Endodermal cell (in vitro differentiated cells): ENCODE measurements at regions not wholly inside any gene's neighbourhood (a gene's known extent, or its start where the extent isn't known, plus 50 kb on each side); places are given as distances from the start of the nearest gene placed in this dataset.

Source experiments
- DNase-seq: peaks from one replicate; pipeline ENCODE4 v3.0.0-alpha.2; 2017
- H3K27ac ChIP-seq: 2 replicates; pipeline ENCODE4 v1.5.1; 2013; ENCODE audit warnings: mild to moderate bottlenecking, low read depth, low read length, moderate library complexity
- H3K27me3 ChIP-seq: 2 replicates; pipeline ENCODE4 v1.6.1; 2013; ENCODE audit warnings: mild to moderate bottlenecking, low read length, moderate library complexity; ENCODE audit not compliant: insufficient read depth, control insufficient read depth, poor library complexity, severe bottlenecking
- H3K36me3 ChIP-seq: 2 replicates; pipeline ENCODE4 v1.7.0; 2013; ENCODE audit warnings: mild to moderate bottlenecking, low read length, moderate library complexity; ENCODE audit not compliant: control insufficient read depth, insufficient read depth
- H3K4me1 ChIP-seq: one replicate; pipeline ENCODE4 v1.7.0; 2013; ENCODE audit warnings: low read length; ENCODE audit not compliant: control insufficient read depth, insufficient read depth
- H3K4me3 ChIP-seq: 2 replicates; pipeline ENCODE4 v1.5.1; 2013; ENCODE audit warnings: mild to moderate bottlenecking, low read length, moderate library complexity
- H3K9ac ChIP-seq: 2 replicates; pipeline ENCODE4 v1.6.1; 2013; ENCODE audit warnings: mild to moderate bottlenecking, low read length, moderate library complexity; ENCODE audit not compliant: poor library complexity, severe bottlenecking; ENCODE audit errors: extremely low read depth
- H3K9me3 ChIP-seq: 2 replicates; pipeline ENCODE4 v1.6.1; 2013; ENCODE audit warnings: mild to moderate bottlenecking, low read length, moderate library complexity; ENCODE audit not compliant: control insufficient read depth
- H3K27ac Mint-ChIP-seq: 2 replicates; pipeline ENCODE4 v1.8.0; 2020; ENCODE audit warnings: mixed read lengths
- H3K27me3 Mint-ChIP-seq: 2 replicates; pipeline ENCODE4 v1.8.0; 2021; ENCODE audit warnings: mild to moderate bottlenecking, mixed read lengths; ENCODE audit not compliant: insufficient read depth
- H3K36me3 Mint-ChIP-seq: 2 replicates; pipeline ENCODE4 v1.8.0; 2020; ENCODE audit warnings: low read depth, mixed read lengths
- H3K4me1 Mint-ChIP-seq: 2 replicates; pipeline ENCODE4 v1.8.0; 2020; ENCODE audit warnings: mixed read lengths
- H3K4me3 Mint-ChIP-seq: 2 replicates; pipeline ENCODE4 v1.8.0; 2020; ENCODE audit warnings: mild to moderate bottlenecking, moderate library complexity, mixed read lengths
- H3K9me3 Mint-ChIP-seq: 2 replicates; pipeline ENCODE4 v1.8.0; 2020; ENCODE audit warnings: mild to moderate bottlenecking, mixed read lengths
- WGBS, 2 experiments: methylation state at CpG; one replicate each; pipeline versions ENCODE4 v1.1.5 to v1.1.7; 2013; ENCODE audit warnings: missing lambda C conversion rate in 2 of 2, mixed read lengths in 1 of 2; ENCODE audit not compliant: insufficient coverage in 1 of 2, insufficient read length in 1 of 2; 5-methylcytosine and 5-hydroxymethylcytosine counted together
- TF ChIP-seq, protein P1 (sequence below): fragments of 200-600 bp; sonication (generic); conservative IDR thresholded peaks from 2 replicates; pipeline ENCODE4 v1.5.0; 2021; ENCODE audit warnings: antibody characterized with exemption, mild to moderate bottlenecking

DNA sequence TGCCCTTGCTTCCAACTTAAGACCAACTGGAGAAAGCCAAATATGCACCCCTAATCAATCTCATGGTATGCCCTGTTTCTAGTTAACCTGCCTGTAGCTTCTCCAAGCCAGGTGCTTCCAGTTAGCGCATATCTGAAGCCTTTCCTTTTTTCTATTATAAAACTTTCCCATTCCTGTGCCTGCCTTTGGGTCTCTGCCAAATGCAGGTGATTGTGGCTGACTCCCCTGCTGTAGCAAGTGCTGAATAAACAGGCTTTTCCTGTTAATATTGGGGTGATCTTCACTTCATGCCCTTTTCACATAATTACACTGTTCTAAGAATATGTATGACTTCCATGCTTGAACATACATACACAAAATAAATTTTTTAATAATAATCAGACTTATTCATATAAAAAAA lies 207.4 kb downstream of the TANC2 start:
- H3K9ac ChIP-seq, result no peak overlapping the region
- no peak overlapping the region for H3K4me3 Mint-ChIP-seq
- H3K9me3 ChIP-seq, result no peaks in the 10 kb centered on the region
- peaks cover 4% of the 10 kb centered on the region for H3K36me3 Mint-ChIP-seq
- no peaks in the 10 kb centered on the region for H3K36me3 ChIP-seq
- WGBS, 2 experiments, result 95 to 100% methylated on average over 1 of the region's 1 CpG
- DNase-seq, result no peak
- no peaks in the 10 kb centered on the region for H3K4me1 ChIP-seq
- H3K4me1 Mint-ChIP-seq, result no peaks in the 10 kb centered on the region
- no peak overlapping the region for H3K27ac Mint-ChIP-seq
- H3K9me3 Mint-ChIP-seq, result peaks cover 11% of the 10 kb centered on the region
- H3K27me3 Mint-ChIP-seq, result no peaks in the 10 kb centered on the region
- TF ChIP-seq, protein P1, sequence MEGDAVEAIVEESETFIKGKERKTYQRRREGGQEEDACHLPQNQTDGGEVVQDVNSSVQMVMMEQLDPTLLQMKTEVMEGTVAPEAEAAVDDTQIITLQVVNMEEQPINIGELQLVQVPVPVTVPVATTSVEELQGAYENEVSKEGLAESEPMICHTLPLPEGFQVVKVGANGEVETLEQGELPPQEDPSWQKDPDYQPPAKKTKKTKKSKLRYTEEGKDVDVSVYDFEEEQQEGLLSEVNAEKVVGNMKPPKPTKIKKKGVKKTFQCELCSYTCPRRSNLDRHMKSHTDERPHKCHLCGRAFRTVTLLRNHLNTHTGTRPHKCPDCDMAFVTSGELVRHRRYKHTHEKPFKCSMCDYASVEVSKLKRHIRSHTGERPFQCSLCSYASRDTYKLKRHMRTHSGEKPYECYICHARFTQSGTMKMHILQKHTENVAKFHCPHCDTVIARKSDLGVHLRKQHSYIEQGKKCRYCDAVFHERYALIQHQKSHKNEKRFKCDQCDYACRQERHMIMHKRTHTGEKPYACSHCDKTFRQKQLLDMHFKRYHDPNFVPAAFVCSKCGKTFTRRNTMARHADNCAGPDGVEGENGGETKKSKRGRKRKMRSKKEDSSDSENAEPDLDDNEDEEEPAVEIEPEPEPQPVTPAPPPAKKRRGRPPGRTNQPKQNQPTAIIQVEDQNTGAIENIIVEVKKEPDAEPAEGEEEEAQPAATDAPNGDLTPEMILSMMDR, result no peak
- H3K4me3 ChIP-seq, result no peak overlapping the region
- no peaks in the 10 kb centered on the region for H3K27me3 ChIP-seq
- no peak overlapping the region for H3K27ac ChIP-seq

DNA sequence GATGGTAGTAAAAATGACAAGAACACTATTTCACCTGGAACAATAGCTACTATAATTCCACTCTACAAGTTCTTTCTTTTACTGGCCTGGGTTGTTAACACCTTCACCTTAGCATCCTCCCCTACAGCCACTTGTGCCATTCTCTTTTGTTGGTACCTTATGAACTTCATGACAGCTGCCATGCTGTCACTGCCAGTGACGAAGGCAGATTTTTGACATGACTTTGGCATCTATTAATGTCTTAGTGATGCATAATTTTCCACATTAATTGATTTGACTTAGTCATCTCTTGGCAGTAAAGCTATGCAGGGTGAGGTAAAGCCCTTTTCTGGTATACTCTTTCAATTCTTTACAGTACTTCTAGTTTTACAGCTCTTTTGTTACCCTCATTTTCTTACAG lies 207.9 kb downstream of the TANC2 start:
- no peak overlapping the region for H3K27ac ChIP-seq
- TF ChIP-seq, protein P1, result no peak
- DNase-seq, result no peak
- Mint-ChIP-seq H3K27ac (no peak overlapping the region), H3K4me1 (no peaks in the 10 kb centered on the region), H3K4me3 (no peak overlapping the region), H3K27me3 (no peaks in the 10 kb centered on the region), H3K36me3 (peaks cover 4% of the 10 kb centered on the region), H3K9me3 (peaks cover 11% of the 10 kb centered on the region)
- no peaks in the 10 kb centered on the region for H3K36me3 ChIP-seq
- H3K4me1 ChIP-seq, result no peaks in the 10 kb centered on the region
- 94 to 100% methylated on average over 1 of the region's 1 CpG for WGBS, 2 experiments
- no peaks in the 10 kb centered on the region for H3K27me3 ChIP-seq
- no peak overlapping the region for H3K4me3 ChIP-seq
- no peak overlapping the region for H3K9ac ChIP-seq
- no peaks in the 10 kb centered on the region for H3K9me3 ChIP-seq

DNA sequence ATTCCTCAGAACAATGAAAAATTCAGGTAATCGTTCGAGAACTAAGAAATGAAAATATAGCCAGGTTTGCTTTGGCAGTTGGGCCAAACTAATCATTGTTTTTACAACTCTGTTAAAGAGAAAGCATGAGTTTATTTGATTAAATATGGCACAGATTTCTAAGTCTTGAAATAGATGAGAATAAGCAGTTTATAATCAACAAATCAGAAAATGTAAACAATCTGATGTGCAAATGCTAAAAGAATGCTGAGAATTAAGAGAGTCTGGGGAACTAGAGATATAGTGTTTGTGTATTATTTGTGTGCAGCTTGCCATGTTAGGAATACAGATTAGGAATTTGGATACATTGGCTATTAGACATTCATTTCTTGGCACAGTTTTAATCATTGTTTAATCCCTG lies 212.5 kb downstream of the TANC2 start:
- peaks cover 4% of the 10 kb centered on the region for H3K36me3 Mint-ChIP-seq
- H3K27ac ChIP-seq, result no peak overlapping the region

More for the DNA sequence above, 212.5 kb downstream of the TANC2 start:
- Histone ChIP-seq H3K4me3 (no peak overlapping the region), H3K36me3 (no peaks in the 10 kb centered on the region), H3K9ac (no peak overlapping the region), H3K27me3 (no peaks in the 10 kb centered on the region), H3K4me1 (no peaks in the 10 kb centered on the region), H3K9me3 (no peaks in the 10 kb centered on the region)
- WGBS, 2 experiments, result 93% methylated on average over 2 of the region's 2 CpGs; no CpG with 5 or more reads in 1 of the 2 experiments
- Mint-ChIP-seq H3K4me3 (no peak overlapping the region), H3K9me3 (peaks cover 11% of the 10 kb centered on the region), H3K27me3 (no peaks in the 10 kb centered on the region), H3K4me1 (no peaks in the 10 kb centered on the region), H3K27ac (no peak overlapping the region)
- DNase-seq, result no peak
- TF ChIP-seq, protein P1, result no peak
